Activated CD4-positive, alpha-beta T cell treated with anti-CD3 and anti-CD28 coated beads, Interleukin-2, Interleukin-6, amounts not matched to agents 100 ng/mL and 50 ng/mL, durations not matched to agents 16 hours and 8 hours (primary cell): ENCODE measurements at regions not wholly inside any gene's neighbourhood (a gene's known extent, or its start where the extent isn't known, plus 50 kb on each side); places are given as distances from the start of the nearest gene placed in this dataset.

Source experiments
- DNase-seq: peaks from one replicate; pipeline ENCODE4 v3.0.0-alpha.2; 2020

- no peak for DNase-seq
These were observed 82.5 kb upstream of the HMHB1 start for GRCh38 chr5:143729334-143729946.

GRCh38 chr5:143723159-143723558, 88.8 kb upstream of the HMHB1 start:
- DNase-seq: no peak

- DNase-seq: no peak
These were observed 90.0 kb upstream of the HMHB1 start for GRCh38 chr5:143721925-143722324.

- DNase-seq: no peak
These were observed 91.3 kb upstream of the HMHB1 start for GRCh38 chr5:143720689-143721088.

GRCh38 chr5:143717400-143717799, 94.6 kb upstream of the HMHB1 start:
- no peak for DNase-seq

- no peak for DNase-seq
These were observed 95.1 kb upstream of the HMHB1 start for GRCh38 chr5:143716881-143717280.

- DNase-seq: no peak
These were observed 96.3 kb upstream of the HMHB1 start for GRCh38 chr5:143715616-143716015.

- DNase-seq: no peak
These were observed 97.3 kb upstream of the HMHB1 start for GRCh38 chr5:143714629-143715028.

- DNase-seq: no peak
These were observed 98.6 kb upstream of the HMHB1 start for GRCh38 chr5:143713047-143714003.

GRCh38 chr5:143708672-143709071, 103.3 kb upstream of the HMHB1 start:
- peak; percentile 52 for DNase-seq

- DNase-seq: no peak
These were observed 104.2 kb upstream of the HMHB1 start for GRCh38 chr5:143707806-143708205.

GRCh38 chr5:143705381-143705780, 106.6 kb upstream of the HMHB1 start:
- DNase-seq: no peak

- no peak for DNase-seq
These were observed 108.3 kb upstream of the HMHB1 start for GRCh38 chr5:143703659-143704058.

- DNase-seq: no peak
These were observed 110.5 kb upstream of the HMHB1 start for GRCh38 chr5:143701493-143701892.

GRCh38 chr5:143700994-143701393, 111.0 kb upstream of the HMHB1 start:
- DNase-seq: no peak

GRCh38 chr5:143699121-143699520, 112.8 kb upstream of the HMHB1 start:
- DNase-seq: peak; percentile 77

GRCh38 chr5:143698574-143698973, 113.4 kb upstream of the HMHB1 start:
- DNase-seq: peak; percentile 48

GRCh38 chr5:143696921-143697320, 115.0 kb upstream of the HMHB1 start:
- DNase-seq: no peak

GRCh38 chr5:143695941-143696340, 116.0 kb upstream of the HMHB1 start:
- no peak for DNase-seq

- DNase-seq: no peak
These were observed 116.6 kb upstream of the HMHB1 start for GRCh38 chr5:143695244-143695864.

GRCh38 chr5:143694357-143694756, 117.6 kb upstream of the HMHB1 start:
- no peak for DNase-seq

- DNase-seq: peak; percentile 84
These were observed 118.2 kb upstream of the HMHB1 start for GRCh38 chr5:143693651-143694252.

- no peak for DNase-seq
These were observed 119.6 kb upstream of the HMHB1 start for GRCh38 chr5:143692342-143692741.

GRCh38 chr5:143691945-143692290, 120.0 kb upstream of the HMHB1 start:
- DNase-seq: no peak
